ENCODE measurements at regions not wholly inside any gene's neighbourhood (a gene's known extent, or its start where the extent isn't known, plus 50 kb on each side); places are given as distances from the start of the nearest gene placed in this dataset.

DNA sequence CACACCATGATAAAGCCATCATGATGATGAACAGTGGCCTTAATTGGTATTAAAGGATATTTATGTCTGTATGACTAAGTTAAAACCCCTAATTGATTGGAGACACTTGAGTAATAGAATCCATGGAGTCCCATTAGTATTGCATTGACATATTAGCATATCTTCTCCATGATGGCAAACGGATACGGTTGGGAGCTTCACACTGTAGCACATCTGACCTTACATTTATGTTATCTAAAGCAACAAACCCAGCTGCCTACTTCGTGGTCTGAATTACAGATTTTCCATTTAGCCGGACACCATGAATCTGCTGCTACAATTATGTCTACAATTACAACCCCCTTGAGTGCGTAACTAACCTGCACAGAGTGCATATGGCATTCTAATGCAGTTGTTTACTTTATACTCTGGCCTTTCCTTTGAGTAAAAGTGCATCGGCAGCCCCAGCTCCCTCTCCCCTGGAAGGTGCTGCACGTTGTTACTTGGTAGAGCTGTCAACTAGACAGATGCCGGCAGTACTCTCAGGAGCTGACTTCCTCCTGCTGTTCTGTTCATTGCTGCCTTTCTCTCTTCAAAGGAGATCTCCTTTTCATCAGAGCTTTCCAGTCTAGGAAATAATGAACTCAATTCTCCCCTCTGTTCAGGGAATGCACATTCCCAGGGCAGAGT is 92.1 kb downstream of the LRRC30 start:
- H2BK20ac ChIP-seq (ENCODE audit: low read depth, low read length, poor library complexity, severe bottlenecking) = no peak overlapping the region
- Mint-ChIP-seq H3K4me3 (no peak overlapping the region), H3K27me3 (ENCODE audit: low read depth) (no peaks in the 10 kb centered on the region; the same call in 1 of the 2 replicates), H3K4me1 (peaks cover 13 to 19% of the 10 kb centered on the region in 2 experiments), H3K36me3 (ENCODE audit: insufficient read depth in 1 of 3, low read depth in 3 of 3) (no peaks in the 10 kb centered on the region), H3K9me3 (no peaks in the 10 kb centered on the region), H3K27ac (no peak overlapping the region)
- no peak overlapping the region for H3K4me2 ChIP-seq (ENCODE audit: insufficient read depth, insufficient read length, low read length)
- H3K79me2 ChIP-seq (ENCODE audit: insufficient read depth, low read length) = no peaks in the 10 kb centered on the region
- no peak overlapping the region for H2BK5ac ChIP-seq (ENCODE audit: insufficient read length, low read length)
- H3K4ac ChIP-seq (ENCODE audit: low read depth, low read length) = no peak overlapping the region
- H2AK5ac ChIP-seq (ENCODE audit: insufficient read length, low read length) = no peak overlapping the region
- no peaks in the 10 kb centered on the region for H4K20me1 ChIP-seq (ENCODE audit: control insufficient read depth, insufficient read depth, insufficient read length)
- no peak overlapping the region for H3K18ac ChIP-seq (ENCODE audit: insufficient read length, low read depth, low read length)
- H3T11ph ChIP-seq (ENCODE audit: low read length) = no peak overlapping the region
- no peak overlapping the region for H4K91ac ChIP-seq (ENCODE audit: insufficient read length, low read depth, low read length)
- no peak overlapping the region for H2AFZ ChIP-seq (ENCODE audit: low read length)
- no peaks in the 10 kb centered on the region for H3K23me2 ChIP-seq (ENCODE audit: insufficient read length, low read depth, low read length, poor library complexity, severe bottlenecking)
- no peak overlapping the region for H3K9ac ChIP-seq (ENCODE audit: extremely low read depth, insufficient read length, low read length)
- H3K14ac ChIP-seq (ENCODE audit: insufficient read depth, low read length) = no peak overlapping the region
- H4K5ac ChIP-seq (ENCODE audit: insufficient read length, low read depth, low read length) = no peak overlapping the region
- H3K9me3 ChIP-seq (ENCODE audit: control insufficient read depth, low read depth, low read length) = no peaks in the 10 kb centered on the region
- no peak for DNase-seq
- no peak overlapping the region for H2BK120ac ChIP-seq (ENCODE audit: low read depth, low read length, poor library complexity, severe bottlenecking)
- H4K8ac ChIP-seq (replicated peaks; ENCODE audit: insufficient read length, low read depth, low read length) = no peak overlapping the region
- H2BK12ac ChIP-seq (ENCODE audit: insufficient read length, low read depth, low read length) = no peak overlapping the region
- no peak overlapping the region for H3K56ac ChIP-seq (ENCODE audit: insufficient read length, low read depth, low read length)
- no peak overlapping the region for H2BK15ac ChIP-seq (ENCODE audit: low read depth, low read length)
- no peak overlapping the region for H3K27ac ChIP-seq (ENCODE audit: insufficient read length, low read depth, low read length)
- H3K79me1 ChIP-seq (ENCODE audit: insufficient read depth, low read depth, low read length, poor library complexity, severe bottlenecking) = no peaks in the 10 kb centered on the region
- H3K23ac ChIP-seq (ENCODE audit: insufficient read length, low read depth, low read length) = no peak overlapping the region
- TF ChIP-seq, protein P1, sequence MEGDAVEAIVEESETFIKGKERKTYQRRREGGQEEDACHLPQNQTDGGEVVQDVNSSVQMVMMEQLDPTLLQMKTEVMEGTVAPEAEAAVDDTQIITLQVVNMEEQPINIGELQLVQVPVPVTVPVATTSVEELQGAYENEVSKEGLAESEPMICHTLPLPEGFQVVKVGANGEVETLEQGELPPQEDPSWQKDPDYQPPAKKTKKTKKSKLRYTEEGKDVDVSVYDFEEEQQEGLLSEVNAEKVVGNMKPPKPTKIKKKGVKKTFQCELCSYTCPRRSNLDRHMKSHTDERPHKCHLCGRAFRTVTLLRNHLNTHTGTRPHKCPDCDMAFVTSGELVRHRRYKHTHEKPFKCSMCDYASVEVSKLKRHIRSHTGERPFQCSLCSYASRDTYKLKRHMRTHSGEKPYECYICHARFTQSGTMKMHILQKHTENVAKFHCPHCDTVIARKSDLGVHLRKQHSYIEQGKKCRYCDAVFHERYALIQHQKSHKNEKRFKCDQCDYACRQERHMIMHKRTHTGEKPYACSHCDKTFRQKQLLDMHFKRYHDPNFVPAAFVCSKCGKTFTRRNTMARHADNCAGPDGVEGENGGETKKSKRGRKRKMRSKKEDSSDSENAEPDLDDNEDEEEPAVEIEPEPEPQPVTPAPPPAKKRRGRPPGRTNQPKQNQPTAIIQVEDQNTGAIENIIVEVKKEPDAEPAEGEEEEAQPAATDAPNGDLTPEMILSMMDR (conservative IDR thresholded peaks at IDR 0.05) = no peak
- H3K4me1 ChIP-seq (ENCODE audit: insufficient read depth, low read length) = no peaks in the 10 kb centered on the region
- WGBS (ENCODE audit: extremely low coverage, insufficient read length, low lambda C conversion rate) = no CpG with 5 or more reads among the region's 8 CpGs
- H3K27me3 ChIP-seq (ENCODE audit: insufficient read depth, low read length) = no peaks in the 10 kb centered on the region

All from H9 (cell line).